Stimulated activated CD4-positive, alpha-beta T cell treated with anti-CD3 and anti-CD28 coated beads, TNF-alpha, amount 100 ng/mL, for 48 hours (primary cell): ENCODE measurements at regions not wholly inside any gene's neighbourhood (a gene's known extent, or its start where the extent isn't known, plus 50 kb on each side); places are given as distances from the start of the nearest gene placed in this dataset.
A peak's percentile ranks its signal among the peaks of the same experiment; 100 is the strongest.

Experiments
- DNase-seq, 3 donors: peaks; one replicate each; pipeline ENCODE4 v3.0.0-alpha.2; 2020; ENCODE audit warnings: low read depth in 3 of 3

DNA sequence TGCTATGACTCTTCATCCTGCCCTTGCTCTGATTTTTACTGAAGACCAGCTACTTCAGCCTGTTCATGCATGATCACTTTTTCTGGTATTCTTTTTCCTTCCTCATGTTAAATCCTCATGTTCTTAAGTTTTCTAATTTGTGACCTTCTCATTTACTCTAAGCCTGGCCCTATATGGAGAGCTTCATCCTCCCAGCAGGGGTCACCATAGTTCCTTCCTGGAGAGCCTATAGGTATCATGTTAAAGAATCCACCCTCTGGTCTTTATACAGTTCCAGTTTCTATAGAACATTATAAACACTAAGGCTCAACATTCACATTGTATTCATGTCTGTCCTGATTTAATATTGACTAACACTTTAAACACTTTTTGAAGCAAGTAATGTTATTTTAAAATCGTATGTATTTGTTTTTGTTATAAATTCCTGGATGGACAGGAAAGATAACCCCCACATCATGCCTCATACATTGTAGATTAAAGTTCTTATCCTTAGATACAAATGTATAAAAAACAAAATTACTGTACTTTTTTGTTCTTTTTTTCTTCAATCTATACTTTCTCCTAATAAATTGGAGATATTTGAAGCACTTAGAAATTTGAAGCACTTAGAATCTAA lies 53.8 kb upstream of the OTUD4 start:
- DNase-seq = peak; percentile 19 to 27 (median 26)

DNA sequence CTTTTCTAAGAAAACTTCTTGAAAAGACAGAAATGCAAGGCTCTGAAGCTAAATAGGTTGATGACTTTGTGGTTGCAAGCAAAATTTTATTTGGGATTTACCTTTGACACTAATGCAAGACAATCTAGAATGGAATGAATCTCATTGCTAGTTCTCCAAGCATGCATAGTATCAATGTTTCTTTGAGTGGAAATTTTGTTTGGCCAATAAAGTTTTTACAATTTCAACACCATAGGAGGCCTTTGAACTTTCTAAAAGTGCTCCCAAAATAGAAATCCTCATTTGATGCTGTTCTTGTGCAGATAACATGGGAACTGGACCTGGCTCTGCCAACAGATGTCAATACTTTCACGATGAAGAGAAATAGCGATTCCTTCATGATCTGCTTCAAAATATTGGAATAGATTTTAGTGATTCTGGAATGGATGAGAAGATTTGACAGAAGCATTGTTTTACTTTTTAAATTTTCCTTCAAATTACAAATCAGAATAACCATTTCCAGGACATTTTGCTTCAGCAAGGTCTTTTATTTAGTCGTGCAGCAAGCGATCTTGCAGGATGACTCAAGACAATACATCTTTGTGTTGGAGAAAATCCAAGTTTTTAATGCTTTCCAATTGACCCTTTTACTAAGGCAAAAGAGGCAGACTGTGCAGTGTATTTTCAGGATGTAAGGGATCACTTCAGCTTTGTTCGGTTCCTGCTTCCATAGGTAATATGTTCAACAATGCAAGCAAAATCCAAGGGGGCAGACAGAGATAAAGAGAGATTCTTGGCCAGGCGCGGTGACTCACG lies 51.7 kb upstream of the OTUD4 start:
- DNase-seq = no peak

GRCh38 chr4:145230726-145231125 lies 50.3 kb upstream of the OTUD4 start:
- no peak for DNase-seq
